ENCODE measurements at regions not wholly inside any gene's neighbourhood (a gene's known extent, or its start where the extent isn't known, plus 50 kb on each side); places are given as distances from the start of the nearest gene placed in this dataset.

DNA sequence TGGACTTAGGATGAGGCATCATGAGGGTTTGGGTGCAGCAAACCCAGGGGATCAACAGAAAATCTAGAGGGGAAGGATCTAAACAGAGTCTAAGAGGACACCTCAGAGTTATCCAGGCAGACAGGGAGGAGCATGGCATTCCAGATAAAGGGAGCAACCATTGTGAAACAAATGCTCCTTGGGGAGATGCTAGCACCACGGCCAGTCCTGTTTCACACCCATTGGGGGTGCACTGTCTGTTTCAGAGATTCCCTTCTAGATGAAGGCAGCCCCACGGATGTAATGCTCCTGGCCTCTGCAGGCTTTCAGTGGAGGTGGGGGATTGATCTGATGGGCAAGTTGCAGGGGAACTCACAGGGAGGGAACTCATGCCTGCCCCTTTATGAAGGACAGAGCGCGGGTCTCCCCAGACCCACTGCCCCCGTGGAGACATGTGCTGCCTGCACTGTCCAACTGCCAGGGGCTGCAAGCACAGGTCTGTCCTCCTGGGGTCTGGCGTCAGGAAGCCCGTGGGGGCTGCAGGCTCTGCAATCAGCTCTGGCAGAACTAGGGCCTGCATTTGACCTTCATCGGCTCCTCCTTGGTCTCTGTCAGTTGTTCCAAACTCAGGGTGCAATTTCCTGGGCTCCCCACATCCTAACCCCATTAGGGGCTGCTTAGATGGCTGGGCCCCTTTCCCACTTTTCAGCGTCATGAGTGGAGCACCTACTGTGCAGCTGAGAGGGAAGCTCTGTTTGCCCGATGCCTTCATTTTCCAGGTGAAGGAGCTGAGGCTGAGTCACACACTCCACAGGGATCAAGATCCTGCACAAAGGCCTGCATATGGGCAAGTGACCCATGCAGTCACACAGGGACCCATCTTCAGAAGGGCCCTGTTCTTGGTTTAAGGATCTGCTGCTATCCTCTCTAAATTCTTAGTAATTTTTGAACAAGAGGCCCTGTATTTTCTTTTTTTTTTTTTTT lies 163.4 kb downstream of the ARL4C start (continued):
- TF ChIP-seq, protein P1, sequence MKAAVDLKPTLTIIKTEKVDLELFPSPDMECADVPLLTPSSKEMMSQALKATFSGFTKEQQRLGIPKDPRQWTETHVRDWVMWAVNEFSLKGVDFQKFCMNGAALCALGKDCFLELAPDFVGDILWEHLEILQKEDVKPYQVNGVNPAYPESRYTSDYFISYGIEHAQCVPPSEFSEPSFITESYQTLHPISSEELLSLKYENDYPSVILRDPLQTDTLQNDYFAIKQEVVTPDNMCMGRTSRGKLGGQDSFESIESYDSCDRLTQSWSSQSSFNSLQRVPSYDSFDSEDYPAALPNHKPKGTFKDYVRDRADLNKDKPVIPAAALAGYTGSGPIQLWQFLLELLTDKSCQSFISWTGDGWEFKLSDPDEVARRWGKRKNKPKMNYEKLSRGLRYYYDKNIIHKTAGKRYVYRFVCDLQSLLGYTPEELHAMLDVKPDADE (IDR thresholded peaks at IDR 0.05): no peak

DNA sequence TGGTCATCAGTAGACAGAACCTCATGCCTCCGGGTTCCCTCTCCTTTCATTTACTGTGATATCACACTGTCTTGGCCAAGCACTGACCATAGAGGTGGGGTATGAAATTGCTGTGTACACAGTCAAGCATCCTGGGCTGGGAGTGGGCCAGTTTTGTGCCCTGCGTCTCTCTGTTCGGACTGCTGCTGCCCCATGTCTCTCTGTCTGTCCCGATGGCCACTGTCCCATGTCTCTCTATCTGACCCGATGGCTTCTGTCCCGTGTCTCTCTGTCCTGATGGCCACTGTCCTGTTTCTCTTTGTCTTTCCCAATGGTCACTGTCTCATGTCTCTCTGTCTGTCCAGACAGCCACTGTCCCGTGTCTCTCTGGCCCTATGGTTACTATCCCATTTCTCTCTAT lies 164.9 kb downstream of the ARL4C start:
- Mint-ChIP-seq H3K27me3 (ENCODE audit: insufficient read depth, low read depth, poor library complexity) (peaks cover 8% of the 10 kb centered on the region), H3K4me3 (no peak overlapping the region), H3K36me3 (ENCODE audit: low read depth) (no peaks in the 10 kb centered on the region), H3K4me1 (peaks cover 15% of the 10 kb centered on the region), H3K9me3 (no peaks in the 10 kb centered on the region), H3K27ac (no peak overlapping the region)
- H3K27ac ChIP-seq (ENCODE audit: low read depth): no peak overlapping the region
- H4K20me1 ChIP-seq (replicated peaks; ENCODE audit: insufficient read depth): no peaks in the 10 kb centered on the region
- H3F3A ChIP-seq (replicated peaks; ENCODE audit: low read depth): no peaks in the 10 kb centered on the region
- no peak overlapping the region for H2AFZ ChIP-seq
- H3K4me1 ChIP-seq (ENCODE audit: insufficient read depth): no peaks in the 10 kb centered on the region
- no peak for TF ChIP-seq POLR2AphosphoS5 (IDR thresholded peaks at IDR 0.05; ENCODE audit: low read depth)
- TF ChIP-seq EZH2 (IDR thresholded peaks at IDR 0.05; ENCODE audit: low read depth, unreplicated experiment): no peak
- no peak for TF ChIP-seq ZNF331 (CRISPR knock-in tag; IDR thresholded peaks at IDR 0.05; ENCODE audit: low read depth)
- no peak for ATAC-seq
- no peaks in the 10 kb centered on the region for H3K36me3 ChIP-seq (ENCODE audit: insufficient read depth)
- no peak overlapping the region for H3K4me2 ChIP-seq
- no peak for DNase-seq (ENCODE audit: low spot score)
- H3K27me3 ChIP-seq (ENCODE audit: insufficient read depth): no peaks in the 10 kb centered on the region
- H3K4me3 ChIP-seq: no peak overlapping the region
- no peaks in the 10 kb centered on the region for H3K79me2 ChIP-seq (replicated peaks; ENCODE audit: insufficient read depth)
- no peaks in the 10 kb centered on the region; the same call in 1 of the 2 replicates for H3K9me2 ChIP-seq (ENCODE audit: insufficient read depth)

DNA sequence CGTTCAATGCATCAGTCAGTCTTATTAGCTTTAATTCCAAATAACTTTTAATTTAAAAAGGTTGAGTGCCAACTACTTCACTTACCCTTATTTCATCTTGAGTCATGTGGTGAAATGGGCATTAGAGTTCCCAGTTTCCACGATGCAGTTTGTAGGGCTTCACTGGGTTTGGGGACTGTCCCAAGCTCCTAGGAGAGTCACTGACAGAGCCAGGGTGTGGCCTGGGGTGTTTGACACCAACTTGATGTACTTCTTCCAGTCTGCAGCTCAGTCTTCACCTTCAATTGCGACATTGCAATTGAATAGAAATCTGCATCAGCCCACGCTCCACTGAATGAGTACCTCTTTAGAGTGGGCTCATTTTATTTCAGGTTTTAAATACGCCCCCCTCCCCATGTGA lies 165.3 kb downstream of the ARL4C start:
- no peaks in the 10 kb centered on the region for H4K20me1 ChIP-seq (replicated peaks; ENCODE audit: insufficient read depth)
- no peak overlapping the region for H3K4me3 ChIP-seq
- ATAC-seq (no peak), DNase-seq (ENCODE audit: low spot score) (no peak)
- no peaks in the 10 kb centered on the region for H3K36me3 ChIP-seq (ENCODE audit: insufficient read depth)
- no peak overlapping the region for H3K27ac Mint-ChIP-seq
- no peak overlapping the region for H2AFZ ChIP-seq
- no peak overlapping the region for H3K4me3 Mint-ChIP-seq
- H3K4me2 ChIP-seq: no peak overlapping the region
- peaks cover 15% of the 10 kb centered on the region for H3K4me1 Mint-ChIP-seq
- no peaks in the 10 kb centered on the region for H3K36me3 Mint-ChIP-seq (ENCODE audit: low read depth)
- H3K9me3 Mint-ChIP-seq: no peaks in the 10 kb centered on the region
- H3K27me3 ChIP-seq (ENCODE audit: insufficient read depth): no peaks in the 10 kb centered on the region
- no peaks in the 10 kb centered on the region for H3F3A ChIP-seq (replicated peaks; ENCODE audit: low read depth)
- no peaks in the 10 kb centered on the region for H3K79me2 ChIP-seq (replicated peaks; ENCODE audit: insufficient read depth)
- H3K9me2 ChIP-seq (ENCODE audit: insufficient read depth): no peaks in the 10 kb centered on the region; the same call in 1 of the 2 replicates
- no peaks in the 10 kb centered on the region for H3K4me1 ChIP-seq (ENCODE audit: insufficient read depth)
- no peak overlapping the region for H3K27ac ChIP-seq (ENCODE audit: low read depth)
- H3K27me3 Mint-ChIP-seq (ENCODE audit: insufficient read depth, low read depth, poor library complexity): peaks cover 8% of the 10 kb centered on the region
- TF ChIP-seq, protein P1 (IDR thresholded peaks at IDR 0.05): no peak
- no peak for TF ChIP-seq JUNB (IDR thresholded peaks at IDR 0.05; ENCODE audit: unreplicated experiment)
- TF ChIP-seq ZNF331 (CRISPR knock-in tag; IDR thresholded peaks at IDR 0.05; ENCODE audit: low read depth): no peak
- no peak for TF ChIP-seq POLR2AphosphoS5 (IDR thresholded peaks at IDR 0.05; ENCODE audit: low read depth)
- TF ChIP-seq, protein P2, sequence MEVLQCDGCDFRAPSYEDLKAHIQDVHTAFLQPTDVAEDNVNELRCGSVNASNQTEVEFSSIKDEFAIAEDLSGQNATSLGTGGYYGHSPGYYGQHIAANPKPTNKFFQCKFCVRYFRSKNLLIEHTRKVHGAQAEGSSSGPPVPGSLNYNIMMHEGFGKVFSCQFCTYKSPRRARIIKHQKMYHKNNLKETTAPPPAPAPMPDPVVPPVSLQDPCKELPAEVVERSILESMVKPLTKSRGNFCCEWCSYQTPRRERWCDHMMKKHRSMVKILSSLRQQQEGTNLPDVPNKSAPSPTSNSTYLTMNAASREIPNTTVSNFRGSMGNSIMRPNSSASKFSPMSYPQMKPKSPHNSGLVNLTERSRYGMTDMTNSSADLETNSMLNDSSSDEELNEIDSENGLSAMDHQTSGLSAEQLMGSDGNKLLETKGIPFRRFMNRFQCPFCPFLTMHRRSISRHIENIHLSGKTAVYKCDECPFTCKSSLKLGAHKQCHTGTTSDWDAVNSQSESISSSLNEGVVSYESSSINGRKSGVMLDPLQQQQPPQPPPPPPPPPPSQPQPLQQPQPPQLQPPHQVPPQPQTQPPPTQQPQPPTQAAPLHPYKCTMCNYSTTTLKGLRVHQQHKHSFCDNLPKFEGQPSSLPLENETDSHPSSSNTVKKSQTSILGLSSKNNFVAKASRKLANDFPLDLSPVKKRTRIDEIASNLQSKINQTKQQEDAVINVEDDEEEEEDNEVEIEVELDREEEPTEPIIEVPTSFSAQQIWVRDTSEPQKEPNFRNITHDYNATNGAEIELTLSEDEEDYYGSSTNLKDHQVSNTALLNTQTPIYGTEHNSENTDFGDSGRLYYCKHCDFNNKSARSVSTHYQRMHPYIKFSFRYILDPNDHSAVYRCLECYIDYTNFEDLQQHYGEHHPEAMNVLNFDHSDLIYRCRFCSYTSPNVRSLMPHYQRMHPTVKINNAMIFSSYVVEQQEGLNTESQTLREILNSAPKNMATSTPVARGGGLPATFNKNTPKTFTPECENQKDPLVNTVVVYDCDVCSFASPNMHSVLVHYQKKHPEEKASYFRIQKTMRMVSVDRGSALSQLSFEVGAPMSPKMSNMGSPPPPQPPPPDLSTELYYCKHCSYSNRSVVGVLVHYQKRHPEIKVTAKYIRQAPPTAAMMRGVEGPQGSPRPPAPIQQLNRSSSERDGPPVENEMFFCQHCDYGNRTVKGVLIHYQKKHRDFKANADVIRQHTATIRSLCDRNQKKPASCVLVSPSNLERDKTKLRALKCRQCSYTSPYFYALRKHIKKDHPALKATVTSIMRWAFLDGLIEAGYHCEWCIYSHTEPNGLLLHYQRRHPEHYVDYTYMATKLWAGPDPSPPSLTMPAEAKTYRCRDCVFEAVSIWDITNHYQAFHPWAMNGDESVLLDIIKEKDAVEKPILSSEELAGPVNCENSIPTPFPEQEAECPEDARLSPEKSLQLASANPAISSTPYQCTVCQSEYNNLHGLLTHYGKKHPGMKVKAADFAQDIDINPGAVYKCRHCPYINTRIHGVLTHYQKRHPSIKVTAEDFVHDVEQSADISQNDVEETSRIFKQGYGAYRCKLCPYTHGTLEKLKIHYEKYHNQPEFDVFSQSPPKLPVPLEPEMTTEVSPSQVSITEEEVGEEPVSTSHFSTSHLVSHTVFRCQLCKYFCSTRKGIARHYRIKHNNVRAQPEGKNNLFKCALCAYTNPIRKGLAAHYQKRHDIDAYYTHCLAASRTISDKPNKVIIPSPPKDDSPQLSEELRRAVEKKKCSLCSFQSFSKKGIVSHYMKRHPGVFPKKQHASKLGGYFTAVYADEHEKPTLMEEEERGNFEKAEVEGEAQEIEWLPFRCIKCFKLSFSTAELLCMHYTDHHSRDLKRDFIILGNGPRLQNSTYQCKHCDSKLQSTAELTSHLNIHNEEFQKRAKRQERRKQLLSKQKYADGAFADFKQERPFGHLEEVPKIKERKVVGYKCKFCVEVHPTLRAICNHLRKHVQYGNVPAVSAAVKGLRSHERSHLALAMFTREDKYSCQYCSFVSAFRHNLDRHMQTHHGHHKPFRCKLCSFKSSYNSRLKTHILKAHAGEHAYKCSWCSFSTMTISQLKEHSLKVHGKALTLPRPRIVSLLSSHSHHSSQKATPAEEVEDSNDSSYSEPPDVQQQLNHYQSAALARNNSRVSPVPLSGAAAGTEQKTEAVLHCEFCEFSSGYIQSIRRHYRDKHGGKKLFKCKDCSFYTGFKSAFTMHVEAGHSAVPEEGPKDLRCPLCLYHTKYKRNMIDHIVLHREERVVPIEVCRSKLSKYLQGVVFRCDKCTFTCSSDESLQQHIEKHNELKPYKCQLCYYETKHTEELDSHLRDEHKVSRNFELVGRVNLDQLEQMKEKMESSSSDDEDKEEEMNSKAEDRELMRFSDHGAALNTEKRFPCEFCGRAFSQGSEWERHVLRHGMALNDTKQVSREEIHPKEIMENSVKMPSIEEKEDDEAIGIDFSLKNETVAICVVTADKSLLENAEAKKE (CRISPR knock-in tag; IDR thresholded peaks at IDR 0.05): no peak
- TF ChIP-seq ZNF114 (CRISPR knock-in tag; IDR thresholded peaks at IDR 0.05): no peak
- TF ChIP-seq STAT1 (IDR thresholded peaks at IDR 0.05; ENCODE audit: unreplicated experiment): no peak
